ENCODE measurements at regions not wholly inside any gene's neighbourhood (a gene's known extent, or its start where the extent isn't known, plus 50 kb on each side); places are given as distances from the start of the nearest gene placed in this dataset.
A peak's percentile ranks its signal among the peaks of the same experiment; 100 is the strongest.

DNA sequence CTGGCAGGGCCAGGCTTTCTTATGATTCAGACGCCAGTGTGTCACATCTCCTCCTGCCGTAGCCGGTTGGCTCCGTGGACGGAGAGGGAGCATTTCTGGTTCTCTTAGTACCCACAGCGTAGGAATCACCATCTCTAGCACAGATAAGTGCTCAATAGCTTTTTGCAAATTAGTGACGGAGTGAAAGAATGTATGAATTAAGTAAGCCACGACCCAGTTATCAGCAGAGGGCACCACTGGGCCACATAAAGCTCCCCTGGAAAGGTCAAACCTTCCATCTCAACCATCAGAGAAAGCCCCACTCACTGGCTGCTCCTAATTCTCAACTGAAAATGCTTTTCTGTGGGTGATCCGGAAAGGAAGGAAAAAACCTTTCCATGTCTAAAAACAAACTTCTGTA is 317.0 kb upstream of the ADCY2 start:
- Histone ChIP-seq H3K9ac (ENCODE audit: insufficient read length, low read depth) (no peak overlapping the region), H3K9me3 (ENCODE audit: insufficient read depth, low read length) (no peaks in the 10 kb centered on the region), H3K36me3 (ENCODE audit: insufficient read depth, insufficient read length, low read length) (no peaks in the 10 kb centered on the region), H3K27me3 (ENCODE audit: insufficient read depth, insufficient read length) (no peaks in the 10 kb centered on the region), H3K4me3 (ENCODE audit: insufficient read length, low read depth) (no peak overlapping the region), H3K4me1 (ENCODE audit: insufficient read depth, insufficient read length) (no peaks in the 10 kb centered on the region)
- peak; percentile 30 for DNase-seq (ENCODE audit: low read depth, low spot score)
- TF ChIP-seq SUZ12 (IDR thresholded peaks at IDR 0.05; ENCODE audit: extremely low read depth, insufficient read depth, insufficient read length), result no peak
- TF ChIP-seq ZNF274 (IDR thresholded peaks at IDR 0.05; ENCODE audit: low read depth, low read length), result no peak
- TF ChIP-seq YY1 (IDR thresholded peaks at IDR 0.05; ENCODE audit: insufficient read depth, insufficient read length), result no peak

DNA sequence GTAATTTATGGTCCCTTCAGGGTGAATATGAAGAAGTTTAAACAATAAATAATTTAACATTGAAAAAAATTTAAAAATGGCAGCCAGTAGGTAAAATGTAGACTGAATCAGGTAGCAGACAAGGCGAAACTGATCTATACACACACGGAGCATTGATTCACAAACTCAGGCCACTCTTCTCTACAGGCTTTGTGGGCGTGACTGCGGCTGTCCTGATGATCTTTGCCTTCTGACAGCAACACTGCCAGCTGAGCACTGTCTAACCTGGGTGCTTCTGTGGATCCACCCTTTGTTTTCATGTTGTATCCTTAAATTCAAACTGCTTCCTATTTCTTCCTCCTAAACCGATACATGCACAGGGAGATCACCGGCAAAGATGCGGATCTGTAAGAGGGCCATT is 315.4 kb upstream of the ADCY2 start:
- Histone ChIP-seq H3K4me1 (ENCODE audit: insufficient read depth, insufficient read length) (no peaks in the 10 kb centered on the region), H3K9ac (ENCODE audit: insufficient read length, low read depth) (no peak overlapping the region), H3K36me3 (ENCODE audit: insufficient read depth, insufficient read length, low read length) (no peaks in the 10 kb centered on the region), H3K9me3 (ENCODE audit: insufficient read depth, low read length) (no peaks in the 10 kb centered on the region), H3K27me3 (ENCODE audit: insufficient read depth, insufficient read length) (no peaks in the 10 kb centered on the region), H3K4me3 (ENCODE audit: insufficient read length, low read depth) (no peak overlapping the region)
- TF ChIP-seq SUZ12 (IDR thresholded peaks at IDR 0.05; ENCODE audit: extremely low read depth, insufficient read depth, insufficient read length), result no peak
- no peak for TF ChIP-seq ZNF274 (IDR thresholded peaks at IDR 0.05; ENCODE audit: low read depth, low read length)
- TF ChIP-seq YY1 (IDR thresholded peaks at IDR 0.05; ENCODE audit: insufficient read depth, insufficient read length), result no peak
- DNase-seq (ENCODE audit: low read depth, low spot score), result no peak

- TF ChIP-seq SUZ12 (IDR thresholded peaks at IDR 0.05; ENCODE audit: extremely low read depth, insufficient read depth, insufficient read length) (no peak), YY1 (IDR thresholded peaks at IDR 0.05; ENCODE audit: insufficient read depth, insufficient read length) (no peak), ZNF274 (IDR thresholded peaks at IDR 0.05; ENCODE audit: low read depth, low read length) (no peak)
- Histone ChIP-seq H3K36me3 (ENCODE audit: insufficient read depth, insufficient read length, low read length) (no peaks in the 10 kb centered on the region), H3K9me3 (ENCODE audit: insufficient read depth, low read length) (no peaks in the 10 kb centered on the region; the same call in 1 of the 2 replicates), H3K27me3 (ENCODE audit: insufficient read depth, insufficient read length) (no peaks in the 10 kb centered on the region), H3K4me3 (ENCODE audit: insufficient read length, low read depth) (no peak overlapping the region), H3K9ac (ENCODE audit: insufficient read length, low read depth) (no peak overlapping the region), H3K4me1 (ENCODE audit: insufficient read depth, insufficient read length) (no peaks in the 10 kb centered on the region)
- DNase-seq (ENCODE audit: low read depth, low spot score), result no peak
These were observed 308.1 kb upstream of the ADCY2 start for GRCh38 chr5:7087719-7088297.

DNA sequence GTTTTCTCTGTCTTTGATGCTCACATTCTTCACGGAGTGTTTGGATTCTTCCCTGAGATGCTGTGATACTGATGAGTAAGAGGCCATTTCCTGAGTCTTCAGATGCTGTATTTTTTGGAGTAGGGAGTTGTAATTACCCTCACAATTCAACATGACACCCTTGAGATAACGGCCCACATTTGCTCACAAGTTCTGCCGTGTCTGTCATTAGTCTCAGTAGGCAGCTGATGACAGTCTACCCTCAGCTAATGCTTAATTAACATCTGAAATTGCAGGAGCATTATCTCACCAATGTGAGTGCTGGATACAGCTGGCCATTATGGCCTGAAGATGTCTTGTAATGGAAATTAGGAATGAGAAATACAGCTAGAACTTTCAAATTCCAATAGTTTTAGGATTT is 307.1 kb upstream of the ADCY2 start:
- no peak for TF ChIP-seq YY1 (IDR thresholded peaks at IDR 0.05; ENCODE audit: insufficient read depth, insufficient read length)
- no peak for TF ChIP-seq SUZ12 (IDR thresholded peaks at IDR 0.05; ENCODE audit: extremely low read depth, insufficient read depth, insufficient read length)
- Histone ChIP-seq H3K4me3 (ENCODE audit: insufficient read length, low read depth) (no peak overlapping the region), H3K9me3 (ENCODE audit: insufficient read depth, low read length) (no peaks in the 10 kb centered on the region; the same call in 1 of the 2 replicates), H3K4me1 (ENCODE audit: insufficient read depth, insufficient read length) (no peaks in the 10 kb centered on the region), H3K36me3 (ENCODE audit: insufficient read depth, insufficient read length, low read length) (no peaks in the 10 kb centered on the region), H3K9ac (ENCODE audit: insufficient read length, low read depth) (no peak overlapping the region), H3K27me3 (ENCODE audit: insufficient read depth, insufficient read length) (no peaks in the 10 kb centered on the region)
- peak; percentile 9 for DNase-seq (ENCODE audit: low read depth, low spot score)

GRCh38 chr5:7094626-7095025 is 301.3 kb upstream of the ADCY2 start:
- Histone ChIP-seq H3K9ac (ENCODE audit: insufficient read length, low read depth) (no peak overlapping the region), H3K4me1 (ENCODE audit: insufficient read depth, insufficient read length) (no peaks in the 10 kb centered on the region), H3K27me3 (ENCODE audit: insufficient read depth, insufficient read length) (no peaks in the 10 kb centered on the region), H3K4me3 (ENCODE audit: insufficient read length, low read depth) (no peak overlapping the region), H3K36me3 (ENCODE audit: insufficient read depth, insufficient read length, low read length) (no peaks in the 10 kb centered on the region), H3K9me3 (ENCODE audit: insufficient read depth, low read length) (no peaks in the 10 kb centered on the region)
- DNase-seq (ENCODE audit: low read depth, low spot score), result peak; percentile 6
- TF ChIP-seq SUZ12 (IDR thresholded peaks at IDR 0.05; ENCODE audit: extremely low read depth, insufficient read depth, insufficient read length), result no peak
- TF ChIP-seq YY1 (IDR thresholded peaks at IDR 0.05; ENCODE audit: insufficient read depth, insufficient read length), result no peak
- TF ChIP-seq ZNF274 (IDR thresholded peaks at IDR 0.05; ENCODE audit: low read depth, low read length), result no peak

- no peak for DNase-seq (ENCODE audit: low read depth, low spot score)
- H3K9me3 ChIP-seq (ENCODE audit: insufficient read depth, low read length), result no peaks in the 10 kb centered on the region
- no peaks in the 10 kb centered on the region for H3K4me1 ChIP-seq (ENCODE audit: insufficient read depth, insufficient read length)
- H3K27me3 ChIP-seq (ENCODE audit: insufficient read depth, insufficient read length), result no peaks in the 10 kb centered on the region
- H3K9ac ChIP-seq (ENCODE audit: insufficient read length, low read depth), result no peak overlapping the region
- H3K4me3 ChIP-seq (ENCODE audit: insufficient read length, low read depth), result no peak overlapping the region
- H3K36me3 ChIP-seq (ENCODE audit: insufficient read depth, insufficient read length, low read length), result no peaks in the 10 kb centered on the region
- TF ChIP-seq YY1 (IDR thresholded peaks at IDR 0.05; ENCODE audit: insufficient read depth, insufficient read length) (no peak), SUZ12 (IDR thresholded peaks at IDR 0.05; ENCODE audit: extremely low read depth, insufficient read depth, insufficient read length) (no peak), ZNF274 (IDR thresholded peaks at IDR 0.05; ENCODE audit: low read depth, low read length) (no peak)
These were observed 299.6 kb upstream of the ADCY2 start for GRCh38 chr5:7096294-7096693.

DNA sequence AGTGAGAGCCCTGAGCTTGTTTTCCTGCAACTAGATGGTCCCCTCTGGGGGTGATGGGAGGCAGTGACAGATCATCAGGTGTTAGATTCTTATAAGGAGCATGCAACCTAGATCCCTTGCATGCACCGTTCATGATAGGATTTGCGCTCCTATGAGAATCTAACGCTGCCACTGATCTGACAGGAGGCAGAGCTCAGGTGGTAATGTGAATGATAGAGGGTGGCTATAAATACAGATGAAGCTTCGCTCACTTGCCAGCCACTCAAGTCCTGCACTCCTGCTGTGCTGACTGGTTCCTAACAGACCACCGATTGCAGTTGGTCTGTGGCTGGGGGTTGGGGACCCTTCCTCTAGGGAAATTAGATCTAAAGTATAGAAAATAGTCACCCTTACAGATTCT is 290.6 kb upstream of the ADCY2 start:
- no peak for DNase-seq (ENCODE audit: low read depth, low spot score)
- H3K27me3 ChIP-seq (ENCODE audit: insufficient read depth, insufficient read length), result no peaks in the 10 kb centered on the region
- H3K9ac ChIP-seq (ENCODE audit: insufficient read length, low read depth), result no peak overlapping the region
- H3K4me3 ChIP-seq (ENCODE audit: insufficient read length, low read depth), result no peak overlapping the region
- H3K9me3 ChIP-seq (ENCODE audit: insufficient read depth, low read length), result no peaks in the 10 kb centered on the region
- no peak for TF ChIP-seq YY1 (IDR thresholded peaks at IDR 0.05; ENCODE audit: insufficient read depth, insufficient read length)
- TF ChIP-seq ZNF274 (IDR thresholded peaks at IDR 0.05; ENCODE audit: low read depth, low read length), result no peak
- no peak for TF ChIP-seq SUZ12 (IDR thresholded peaks at IDR 0.05; ENCODE audit: extremely low read depth, insufficient read depth, insufficient read length)
- no peaks in the 10 kb centered on the region for H3K4me1 ChIP-seq (ENCODE audit: insufficient read depth, insufficient read length)
- no peaks in the 10 kb centered on the region for H3K36me3 ChIP-seq (ENCODE audit: insufficient read depth, insufficient read length, low read length)
